ENCODE measurements at regions not wholly inside any gene's neighbourhood (a gene's known extent, or its start where the extent isn't known, plus 50 kb on each side); places are given as distances from the start of the nearest gene placed in this dataset.

DNA sequence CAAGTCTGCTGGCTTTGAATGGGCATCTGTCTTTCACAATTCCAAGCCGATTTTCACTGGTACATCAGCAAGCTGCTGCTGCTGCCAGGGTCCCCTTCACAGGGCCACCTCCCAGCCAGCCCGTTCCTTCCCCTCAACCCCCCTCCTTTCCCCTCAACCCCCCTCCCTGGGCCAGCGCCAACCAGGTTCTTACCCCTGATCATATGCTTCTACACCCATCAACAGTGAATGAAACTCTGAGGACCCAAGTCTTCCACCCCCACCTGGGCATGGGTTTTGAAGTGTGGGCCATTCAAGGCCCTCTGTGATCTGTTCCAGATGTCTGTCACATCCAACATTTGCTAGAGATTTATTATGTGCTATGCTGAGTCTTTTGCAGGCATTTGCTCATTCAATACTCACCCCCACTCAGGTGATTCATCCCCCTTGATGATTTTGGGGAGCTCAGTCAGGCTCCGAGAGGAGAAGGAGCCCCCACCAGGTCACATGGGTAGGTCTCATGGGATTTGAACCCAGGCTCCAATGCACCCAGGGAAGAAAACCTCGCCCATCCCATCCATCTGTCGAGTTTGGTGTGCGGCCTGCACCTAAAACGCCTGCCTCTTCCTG lies 52.7 kb upstream of the FOXK1 start:
- H3K79me2 ChIP-seq (ENCODE audit: control insufficient read depth, low read length) = no peaks in the 10 kb centered on the region
- H3K9me2 ChIP-seq (replicated peaks; ENCODE audit: control insufficient read depth, low read length) = no peaks in the 10 kb centered on the region
- no peaks in the 10 kb centered on the region for H3K36me3 ChIP-seq (ENCODE audit: control insufficient read depth, low read length)
- H3K27me3 ChIP-seq (ENCODE audit: control insufficient read depth, low read length) = 0 out of 2 replicates have a peak, but pooled peaks cover 3% of the 10 kb centered on the region
- H3F3A ChIP-seq (ENCODE audit: control insufficient read depth, insufficient read depth) = no peaks in the 10 kb centered on the region
- no peak overlapping the region for H3K4me2 ChIP-seq (ENCODE audit: low read length)
- no peak overlapping the region for H3K4me3 ChIP-seq (ENCODE audit: low read length)
- H3K9me3 ChIP-seq (ENCODE audit: control insufficient read depth, insufficient read depth, low read length) = no peaks in the 10 kb centered on the region
- no peak for TF ChIP-seq EZH2phosphoT487 (IDR thresholded peaks at IDR 0.05; ENCODE audit: borderline replicate concordance, low read length)
- TF ChIP-seq, protein P1, sequence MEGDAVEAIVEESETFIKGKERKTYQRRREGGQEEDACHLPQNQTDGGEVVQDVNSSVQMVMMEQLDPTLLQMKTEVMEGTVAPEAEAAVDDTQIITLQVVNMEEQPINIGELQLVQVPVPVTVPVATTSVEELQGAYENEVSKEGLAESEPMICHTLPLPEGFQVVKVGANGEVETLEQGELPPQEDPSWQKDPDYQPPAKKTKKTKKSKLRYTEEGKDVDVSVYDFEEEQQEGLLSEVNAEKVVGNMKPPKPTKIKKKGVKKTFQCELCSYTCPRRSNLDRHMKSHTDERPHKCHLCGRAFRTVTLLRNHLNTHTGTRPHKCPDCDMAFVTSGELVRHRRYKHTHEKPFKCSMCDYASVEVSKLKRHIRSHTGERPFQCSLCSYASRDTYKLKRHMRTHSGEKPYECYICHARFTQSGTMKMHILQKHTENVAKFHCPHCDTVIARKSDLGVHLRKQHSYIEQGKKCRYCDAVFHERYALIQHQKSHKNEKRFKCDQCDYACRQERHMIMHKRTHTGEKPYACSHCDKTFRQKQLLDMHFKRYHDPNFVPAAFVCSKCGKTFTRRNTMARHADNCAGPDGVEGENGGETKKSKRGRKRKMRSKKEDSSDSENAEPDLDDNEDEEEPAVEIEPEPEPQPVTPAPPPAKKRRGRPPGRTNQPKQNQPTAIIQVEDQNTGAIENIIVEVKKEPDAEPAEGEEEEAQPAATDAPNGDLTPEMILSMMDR (IDR thresholded peaks at IDR 0.05; ENCODE audit: low read depth, low read length, poor library complexity, severe bottlenecking) = no peak
- no peaks in the 10 kb centered on the region for H4K20me1 ChIP-seq (ENCODE audit: control insufficient read depth, insufficient read depth, low read depth, low read length)
- no peak overlapping the region for H3K27ac ChIP-seq (ENCODE audit: low read depth, low read length)
- no peaks in the 10 kb centered on the region for H3K4me1 ChIP-seq (ENCODE audit: control insufficient read depth, low read length)

DNA sequence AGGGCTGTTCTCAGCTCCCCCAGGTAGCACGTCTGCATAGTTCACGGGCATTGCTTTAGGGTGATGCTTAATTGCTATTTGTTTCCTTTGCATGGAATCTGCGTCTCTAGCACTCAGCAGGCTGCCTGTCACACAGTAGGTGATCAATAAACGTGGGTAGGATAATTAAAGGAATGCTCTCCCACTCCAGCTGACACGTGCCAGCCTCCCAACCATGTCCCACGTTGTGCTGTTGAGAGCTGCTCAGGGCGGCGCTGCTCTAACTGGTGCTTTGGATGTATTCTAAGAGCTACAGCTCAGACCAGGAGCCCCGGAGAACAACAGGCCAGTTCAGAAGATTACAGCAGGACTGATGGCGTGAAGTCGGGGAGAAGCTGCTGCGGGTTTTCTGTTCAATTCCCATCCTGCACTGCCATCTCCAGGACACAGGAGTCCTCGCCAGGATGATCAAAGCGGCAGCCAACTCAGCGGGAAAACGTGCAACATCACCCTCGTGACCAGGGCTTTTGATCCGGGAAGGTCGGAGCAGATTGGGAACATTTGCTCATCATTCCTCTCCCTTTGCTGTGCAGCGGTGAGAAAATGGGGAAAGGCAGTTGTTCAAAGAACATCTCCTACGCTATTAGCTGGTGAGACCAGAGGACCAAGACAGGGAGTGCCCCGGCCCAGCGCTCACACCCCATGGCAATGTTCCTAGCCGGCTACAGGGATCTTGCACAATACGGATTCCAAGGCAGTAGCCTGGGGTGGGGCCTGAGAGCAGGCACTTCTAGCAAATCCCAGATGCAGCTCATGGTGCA lies 50.5 kb upstream of the FOXK1 start:
- Histone ChIP-seq H3K9me2 (replicated peaks; ENCODE audit: control insufficient read depth, low read length) (no peaks in the 10 kb centered on the region), H3K9me3 (ENCODE audit: control insufficient read depth, insufficient read depth, low read length) (no peaks in the 10 kb centered on the region), H3K4me3 (ENCODE audit: low read length) (no peak overlapping the region), H3K79me2 (ENCODE audit: control insufficient read depth, low read length) (no peaks in the 10 kb centered on the region), H3K4me2 (ENCODE audit: low read length) (no peak overlapping the region), H3F3A (ENCODE audit: control insufficient read depth, insufficient read depth) (no peaks in the 10 kb centered on the region), H3K36me3 (ENCODE audit: control insufficient read depth, low read length) (no peaks in the 10 kb centered on the region), H3K4me1 (ENCODE audit: control insufficient read depth, low read length) (no peaks in the 10 kb centered on the region), H4K20me1 (ENCODE audit: control insufficient read depth, insufficient read depth, low read depth, low read length) (no peaks in the 10 kb centered on the region), H3K27me3 (ENCODE audit: control insufficient read depth, low read length) (no peaks in the 10 kb centered on the region), H3K27ac (ENCODE audit: low read depth, low read length) (no peak overlapping the region)
- no peak for TF ChIP-seq EZH2phosphoT487 (IDR thresholded peaks at IDR 0.05; ENCODE audit: borderline replicate concordance, low read length)
- TF ChIP-seq, protein P1 (IDR thresholded peaks at IDR 0.05; ENCODE audit: low read depth, low read length, poor library complexity, severe bottlenecking) = no peak

Measured in DOHH2 (cell line).